LNCaP clone FGC (cell line): ENCODE measurements at regions not wholly inside any gene's neighbourhood (a gene's known extent, or its start where the extent isn't known, plus 50 kb on each side); places are given as distances from the start of the nearest gene placed in this dataset.
"Not testable (repeated sequence)": the region's sequence is repeated elsewhere in the genome, so short reads cannot be mapped to it uniquely, and the experiment has no call there.

Experiments used
- DNase-seq: peaks from one replicate; pipeline ENCODE4 v3.0.0-alpha.2; 2011; ENCODE audit warnings: low read depth
- H3K4me3 ChIP-seq: 2 replicates; pipeline ENCODE4 v1.5.1; 2011; ENCODE audit warnings: mild to moderate bottlenecking, low read depth, low read length, control low read depth
- CTCF ChIP-seq: IDR thresholded peaks from 2 replicates; pipeline ENCODE4 v1.5.1; 2012; ENCODE audit warnings: mild to moderate bottlenecking; ENCODE audit not compliant: control insufficient read depth, insufficient read depth; ENCODE audit errors: extremely low read depth

DNA sequence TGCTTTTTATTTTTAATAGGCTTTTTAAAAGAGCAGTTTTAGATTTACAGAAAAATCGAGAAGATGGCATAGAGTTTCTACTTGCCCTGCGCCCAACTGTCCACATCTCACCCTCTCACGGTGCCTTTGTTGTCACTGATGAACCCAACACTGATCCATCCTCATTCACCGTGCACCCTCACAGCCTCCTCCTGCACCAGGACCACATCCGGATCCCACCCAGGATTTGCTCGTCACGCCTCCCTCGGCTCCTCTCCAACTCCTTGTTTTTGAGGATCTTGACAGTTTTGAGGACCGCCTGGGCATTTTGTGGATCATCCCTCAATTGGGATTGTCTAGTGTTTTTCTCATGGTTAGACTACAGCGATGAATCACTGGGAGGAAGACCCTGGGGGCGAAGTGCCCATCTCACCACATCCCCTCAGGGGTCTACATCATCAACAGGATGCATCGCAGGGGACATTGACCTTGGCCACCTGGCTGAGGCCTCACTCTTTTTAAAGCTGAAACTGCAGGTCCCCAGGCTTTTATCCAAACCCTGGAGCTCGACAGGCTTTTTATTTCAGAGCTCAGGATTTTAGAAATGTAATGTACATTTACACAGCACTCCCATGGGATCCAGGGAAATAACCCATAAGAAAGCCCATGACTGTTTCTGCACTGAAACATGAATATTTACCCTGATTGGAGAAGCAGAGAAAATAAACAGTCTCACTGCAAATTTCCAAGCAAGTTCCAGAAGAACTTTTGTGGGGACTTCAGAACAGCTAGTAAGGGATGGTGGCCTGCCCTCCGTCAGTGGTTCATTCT is 71.8 kb upstream of the ZNF469 start:
- no peak overlapping the region for H3K4me3 ChIP-seq
- no peak for TF ChIP-seq CTCF
- no peak for DNase-seq

DNA sequence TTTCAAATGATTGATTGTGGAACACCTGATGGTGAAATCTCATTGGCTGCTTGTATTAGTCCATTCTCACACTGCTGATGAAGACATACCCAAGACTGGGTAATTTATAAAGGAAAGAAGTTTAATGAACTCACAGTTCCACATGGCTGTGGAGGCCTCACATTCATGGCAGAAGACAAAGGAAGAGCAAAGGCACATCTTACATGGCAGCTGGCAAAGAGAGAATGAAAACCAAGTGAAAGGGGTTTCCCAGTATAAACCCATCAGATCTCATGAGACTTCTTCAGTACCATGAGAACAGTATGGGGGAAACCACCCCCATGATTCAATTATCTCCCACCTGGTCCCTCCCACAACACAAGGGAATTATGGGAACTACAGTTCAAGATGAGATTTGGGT is 70.9 kb upstream of the ZNF469 start:
- DNase-seq, H3K4me3 ChIP-seq: not testable (repeated sequence)

GRCh38 chr16:88312732-88313131 is 70.0 kb upstream of the ZNF469 start:
- no peak for TF ChIP-seq CTCF
- DNase-seq: no peak
- H3K4me3 ChIP-seq: no peak overlapping the region

GRCh38 chr16:88314991-88315542 is 67.7 kb upstream of the ZNF469 start:
- no peak for TF ChIP-seq CTCF
- H3K4me3 ChIP-seq: no peak overlapping the region
- no peak for DNase-seq

DNA sequence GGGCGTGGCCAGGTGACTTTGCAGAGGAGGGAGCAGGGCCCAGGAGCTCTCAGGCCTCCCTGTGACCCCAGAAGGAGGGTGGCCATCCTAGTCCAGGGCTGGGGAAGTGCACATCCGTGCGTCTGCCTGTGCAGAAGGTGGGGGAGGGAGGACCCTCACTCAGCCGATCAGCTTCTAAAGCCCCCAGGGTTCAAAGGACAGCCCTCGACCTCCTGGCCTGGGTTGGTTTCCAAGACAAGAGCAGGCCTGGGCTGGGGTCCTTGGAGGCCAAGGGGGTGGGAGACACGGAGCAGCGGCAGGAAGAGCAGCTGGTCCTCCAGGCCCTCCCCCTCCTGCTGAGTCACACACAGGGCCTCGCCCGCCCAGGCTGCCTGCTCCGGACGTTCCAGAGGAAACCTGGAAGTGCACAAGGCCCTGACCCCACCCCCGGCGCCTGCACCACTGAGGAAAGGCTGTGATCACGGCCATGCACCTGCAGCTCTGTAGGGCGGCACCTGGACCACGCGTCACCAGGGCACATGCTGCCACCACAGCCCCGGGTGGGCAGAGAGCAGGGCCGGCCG is 67.1 kb upstream of the ZNF469 start:
- TF ChIP-seq CTCF: no peak
- no peak for DNase-seq

GRCh38 chr16:88316151-88316550 is 66.6 kb upstream of the ZNF469 start:
- no peak for TF ChIP-seq CTCF
- H3K4me3 ChIP-seq: no peak overlapping the region

More for the DNA sequence above, 67.1 kb upstream of the ZNF469 start:
- H3K4me3 ChIP-seq: no peak overlapping the region

DNA sequence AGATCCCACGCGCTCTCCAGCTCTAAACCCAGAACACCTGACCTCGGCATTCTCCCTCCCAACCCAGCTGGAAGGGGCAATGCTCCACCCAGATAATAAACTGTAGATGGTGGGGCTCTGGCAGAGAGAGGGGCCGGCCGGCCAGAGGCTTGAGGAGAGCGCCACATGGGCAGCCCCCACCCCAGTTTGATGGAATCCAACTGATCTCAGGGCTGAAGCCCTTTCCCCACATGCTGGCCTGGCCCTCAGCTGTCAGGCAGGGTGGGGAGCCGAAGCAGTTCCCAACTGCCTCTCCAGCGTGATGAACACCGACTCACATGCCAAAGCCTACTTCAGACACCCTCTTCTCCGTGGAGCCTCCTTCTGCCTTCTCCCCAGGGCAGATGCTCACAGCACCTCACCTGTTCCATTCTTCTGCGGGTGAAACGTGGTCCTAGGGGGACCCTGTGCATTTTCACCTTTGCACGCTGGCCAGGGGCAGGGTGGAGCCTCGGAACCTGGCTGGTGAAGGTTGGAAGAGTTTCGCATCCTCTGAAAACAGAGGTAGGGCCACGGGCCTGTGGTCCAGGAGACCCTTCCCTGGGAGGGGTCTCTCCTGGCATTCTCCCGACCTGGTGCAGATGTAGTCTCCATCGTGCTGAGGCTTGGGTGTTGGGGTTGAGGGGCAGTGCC is 65.7 kb upstream of the ZNF469 start:
- H3K4me3 ChIP-seq: no peak overlapping the region
- no peak for TF ChIP-seq CTCF
- no peak for DNase-seq

More at GRCh38 chr16:88316151-88316550, 66.6 kb upstream of the ZNF469 start:
- DNase-seq: no peak
